ENCODE measurements at regions not wholly inside any gene's neighbourhood (a gene's known extent, or its start where the extent isn't known, plus 50 kb on each side); places are given as distances from the start of the nearest gene placed in this dataset.

GRCh38 chr1:30095451-30096025 is 627.8 kb downstream of the MATN1 start:
- TF ChIP-seq SIN3A (IDR thresholded peaks at IDR 0.05; ENCODE audit: borderline replicate concordance, low read depth, low read length) = no peak
- TF ChIP-seq MAFK (conservative IDR thresholded peaks at IDR 0.05 in 1 of 2, IDR thresholded peaks at IDR 0.05 in 1 of 2; ENCODE audit: low read length in 2 of 2) = no peak
- TF ChIP-seq ZNF546 (CRISPR knock-in tag; conservative IDR thresholded peaks at IDR 0.05) = no peak
- no peak for TF ChIP-seq KLF16 (CRISPR knock-in tag; IDR thresholded peaks at IDR 0.05)
- no peak for TF ChIP-seq LRRFIP1 (CRISPR knock-in tag; conservative IDR thresholded peaks at IDR 0.05)
- TF ChIP-seq ZSCAN31 (CRISPR knock-in tag; IDR thresholded peaks at IDR 0.05; ENCODE audit: low read depth) = no peak
- no peak for TF ChIP-seq SPEN (CRISPR knock-in tag; IDR thresholded peaks at IDR 0.05; ENCODE audit: low read depth)
- TF ChIP-seq ZNF510 (CRISPR knock-in tag; IDR thresholded peaks at IDR 0.05; ENCODE audit: low read depth) = no peak
- no peak for TF ChIP-seq GZF1 (CRISPR knock-in tag; IDR thresholded peaks at IDR 0.05)
- no peak for TF ChIP-seq GATAD2A (CRISPR knock-in tag; IDR thresholded peaks at IDR 0.05)
- no peak for TF ChIP-seq ZNF224 (CRISPR knock-in tag; IDR thresholded peaks at IDR 0.05)
- no peak for TF ChIP-seq FUBP1 (CRISPR knock-in tag; IDR thresholded peaks at IDR 0.05; ENCODE audit: borderline replicate concordance)
- no peaks in the 10 kb centered on the region for H3K79me2 ChIP-seq (ENCODE audit: insufficient read depth, low read length)
- H2AFZ ChIP-seq (ENCODE audit: low read length) = no peak overlapping the region
- DNase-seq (ENCODE audit: low spot score) (no peak), FAIRE-seq (no peak), ATAC-seq (no peak)
- no peaks in the 10 kb centered on the region for H4K20me1 ChIP-seq (ENCODE audit: insufficient read depth, low read length)
- ChIA-PET CTCF (ENCODE audit: low intra/inter-chr PET ratio, low total read pairs) (no interaction called here), POLR2A (no interaction called here)
- intact Hi-C loops (cut with micrococcal nuclease; ENCODE audit: unreplicated experiment) = no loop called here
- H3K9me3 ChIP-seq (ENCODE audit: low read length) = peaks cover 40% of the 10 kb centered on the region
- H3K9ac ChIP-seq (ENCODE audit: insufficient read depth, low read depth, low read length) = no peak overlapping the region
- no peaks in the 10 kb centered on the region for H3K4me1 ChIP-seq (ENCODE audit: insufficient read depth, low read length)
- no peak overlapping the region for H3K4me3 ChIP-seq (replicated peaks in 1 of 3; ENCODE audit: insufficient read depth in 1 of 3, low read depth in 2 of 3, low read length in 3 of 3)
- BruUV-seq (replicated peaks) = no TSS peak
- no peaks in the 10 kb centered on the region for H3K36me3 ChIP-seq (replicated peaks in 1 of 2; ENCODE audit: control insufficient read depth in 1 of 2, insufficient read depth in 2 of 2, low read length in 2 of 2)
- in situ Hi-C loops (cut with HindIII; ENCODE audit: extremely low pct_ligation_motif_present, low pct_unique_long_range_greater_than_20kb) = loop anchor here (25.0 kb wide), 1 partner anchor 708 kb away; no protein-coding TSS in a partner anchor
- no CpG with 5 or more reads among the region's 9 CpGs for WGBS (ENCODE audit: low lambda C conversion rate)
- no peak overlapping the region for H3K4me2 ChIP-seq (ENCODE audit: low read depth, low read length)
- H3K27me3 ChIP-seq (ENCODE audit: control insufficient read depth in 1 of 2, insufficient read depth in 2 of 2, low read length in 2 of 2) = no peaks in the 10 kb centered on the region
- no peak overlapping the region for H3K27ac ChIP-seq (ENCODE audit: extremely low read length, insufficient read depth, low read length)
